HepG2 (cell line): ENCODE measurements at regions not wholly inside any gene's neighbourhood (a gene's known extent, or its start where the extent isn't known, plus 50 kb on each side); places are given as distances from the start of the nearest gene placed in this dataset.

Experiments used
- ATAC-seq: fragments of 200-7000 bp; cut with Tn5 transposase; 3 replicates; pipeline ENCODE4 v1.9.1; 2020; ENCODE audit warnings: mild to moderate bottlenecking, moderate library complexity
- BruUV-seq: library from RNA; stranded (reverse); fragments of 400-500 nt; replicated peaks from 2 replicates; lab custom pipeline; 2021; lab: Mats Ljungman, UMichigan
- CTCF ChIA-PET: fragments of 300-600 bp; formaldehyde crosslinking; extraction: SDS; loops from one replicate; lab custom pipeline; 2021; ENCODE audit warnings: low total read pairs, inconsistent platforms, low intra/inter-chr PET ratio; lab: Yijun Ruan, JAX
- POLR2A ChIA-PET: fragments of 350-600 bp; sonication (Branson Sonifier 250); formaldehyde crosslinking; loops from one replicate; lab custom pipeline; 2020; ENCODE audit warnings: antibody characterized with exemption, inconsistent platforms; lab: Yijun Ruan, JAX
- DNase-seq: peaks from one replicate; pipeline ENCODE4 v3.0.0-alpha.2; 2015; ENCODE audit warnings: low spot score
- FAIRE-seq: peaks from 3 replicates; lab custom pipeline; 2011; peaks lifted over from hg19 to GRCh38; lab: Jason Lieb, UNC
- H2AFZ ChIP-seq: one replicate; pipeline ENCODE4 v1.6.1; 2011; ENCODE audit warnings: low read length, inconsistent platforms
- H3K27ac ChIP-seq: fragments of 300-600 bp; 3 replicates; pipeline ENCODE4 v1.8.0; 2011; ENCODE audit warnings: mixed run types, mild to moderate bottlenecking, mixed read lengths, low read length, inconsistent platforms; ENCODE audit not compliant: insufficient read depth; ENCODE audit errors: extremely low read length
- H3K27me3 ChIP-seq, 2 experiments: fragments of 200-600 bp in 1 of 2; 2 replicates in 1 of 2; 3 replicates in 1 of 2; pipeline versions ENCODE4 v1.6.0 to v1.8.0; 2011; ENCODE audit warnings: low read length in 2 of 2, mild to moderate bottlenecking in 2 of 2, moderate library complexity in 2 of 2, inconsistent platforms in 1 of 2; ENCODE audit not compliant: insufficient read depth in 2 of 2, control insufficient read depth in 1 of 2
- H3K36me3 ChIP-seq, 2 experiments: fragments of 200-600 bp in 1 of 2; replicated peaks in 1 of 2; 2 replicates in 1 of 2; 3 replicates in 1 of 2; pipeline versions ENCODE4 v1.5.1 to v1.8.0; 2011; ENCODE audit warnings: low read length in 2 of 2, inconsistent platforms in 1 of 2; ENCODE audit not compliant: insufficient read depth in 2 of 2, control insufficient read depth in 1 of 2
- H3K4me1 ChIP-seq: 2 replicates; pipeline ENCODE4 v1.5.1; 2012; ENCODE audit warnings: low read length, inconsistent platforms; ENCODE audit not compliant: insufficient read depth
- H3K4me2 ChIP-seq: 2 replicates; pipeline ENCODE4 v1.6.0; 2011; ENCODE audit warnings: low read depth, low read length, inconsistent platforms
- H3K4me3 ChIP-seq, 3 experiments: fragments of 200-600 bp in 1 of 3; sonication (generic), shearing (Covaris generic) in 1 of 3; replicated peaks in 1 of 3; 2 replicates each; pipeline ENCODE4 v1.5.1; 2011 to 2016; ENCODE audit warnings: low read length in 3 of 3, inconsistent platforms in 2 of 3, low read depth in 2 of 3, mild to moderate bottlenecking in 2 of 3, control low read depth in 1 of 3, mixed read lengths in 1 of 3; ENCODE audit not compliant: insufficient read depth in 1 of 3
- H3K79me2 ChIP-seq: one replicate; pipeline ENCODE4 v1.6.1; 2011; ENCODE audit warnings: low read length, inconsistent platforms; ENCODE audit not compliant: insufficient read depth
- H3K9ac ChIP-seq: 2 replicates; pipeline ENCODE4 v1.6.0; 2011; ENCODE audit warnings: mild to moderate bottlenecking, low read depth, low read length, inconsistent platforms; ENCODE audit not compliant: insufficient read depth
- H3K9me3 ChIP-seq: 2 replicates; pipeline ENCODE4 v1.5.1; 2012; ENCODE audit warnings: mild to moderate bottlenecking, low read length
- H4K20me1 ChIP-seq: 2 replicates; pipeline ENCODE4 v1.6.0; 2011; ENCODE audit warnings: inconsistent platforms, mild to moderate bottlenecking, low read length, moderate library complexity; ENCODE audit not compliant: insufficient read depth
- GLMP ChIP-seq: sonication (generic); formaldehyde crosslinking; IDR thresholded peaks from 2 replicates; pipeline ENCODE4 v1.9.0; 2021; ENCODE audit warnings: missing genetic modification reagents, mild to moderate bottlenecking, borderline replicate concordance
- HMG20A ChIP-seq: IDR thresholded peaks from 2 replicates; pipeline ENCODE4 v1.6.1; 2016; ENCODE audit warnings: borderline replicate concordance
- IKZF1 ChIP-seq: fragments of 450-650 bp; IDR thresholded peaks from 2 replicates; pipeline ENCODE4 v1.7.1; 2016
- LRRFIP1 ChIP-seq: sonication (generic); formaldehyde crosslinking; conservative IDR thresholded peaks from 2 replicates; pipeline ENCODE4 v1.4.0; 2020; ENCODE audit warnings: missing genetic modification reagents
- PRPF4 ChIP-seq: fragments of 200-400 bp; formaldehyde crosslinking; IDR thresholded peaks from 2 replicates; pipeline ENCODE4 v1.6.1; 2016; ENCODE audit warnings: low read length, low read depth; ENCODE audit not compliant: poor library complexity, severe bottlenecking
- TFE3 ChIP-seq: IDR thresholded peaks from 2 replicates; pipeline ENCODE4 v1.6.1; 2016
- USF2 ChIP-seq, 2 experiments: sonication (generic) in 1 of 2; formaldehyde crosslinking in 1 of 2; IDR thresholded peaks; 2 replicates each; pipeline versions ENCODE4 v1.5.1 to v1.6.1; 2011 to 2020; ENCODE audit warnings: borderline replicate concordance in 1 of 2, low read depth in 1 of 2, low read length in 1 of 2, mild to moderate bottlenecking in 1 of 2, missing genetic modification reagents in 1 of 2, moderate library complexity in 1 of 2
- ZC3H4 ChIP-seq: sonication (generic); formaldehyde crosslinking; IDR thresholded peaks from 2 replicates; pipeline ENCODE4 v1.4.0; 2020; ENCODE audit warnings: missing genetic modification reagents, borderline replicate concordance
- ZNF768 ChIP-seq: sonication (generic); formaldehyde crosslinking; IDR thresholded peaks from 2 replicates; pipeline ENCODE4 v1.4.0; 2020; ENCODE audit warnings: missing genetic modification reagents
- in situ Hi-C: cut with HindIII; loops from 2 replicates; pipeline ENCODE4 v1.10.0; 2017; ENCODE audit warnings: low pct_unique_long_range_greater_than_20kb; ENCODE audit not compliant: extremely low pct_ligation_motif_present
- intact Hi-C: fragments of 100-400 bp; cut with micrococcal nuclease; formaldehyde crosslinking; loops from one replicate; pipeline ENCODE4 v1.10.0; 2022; ENCODE audit not compliant: unreplicated experiment

GRCh38 chr4:4704267-4704666 lies 155.2 kb upstream of the MSX1 start (continued):
- TF ChIP-seq USF2 (IDR thresholded peaks at IDR 0.05; ENCODE audit: low read depth, low read length): no peak
- TF ChIP-seq USF2 (CRISPR knock-in tag; IDR thresholded peaks at IDR 0.05; ENCODE audit: borderline replicate concordance): no peak
- TF ChIP-seq ZC3H4 (CRISPR knock-in tag): no peak
- no peak for TF ChIP-seq IKZF1
- TF ChIP-seq HMG20A (CRISPR knock-in tag): no peak
- TF ChIP-seq LRRFIP1 (CRISPR knock-in tag): no peak

- Histone ChIP-seq H3K27me3 (no peaks in the 10 kb centered on the region), H3K27ac (no peak overlapping the region), H3K79me2 (no peaks in the 10 kb centered on the region), H3K4me3 (no peak overlapping the region), H3K4me1 (peaks cover 36% of the 10 kb centered on the region), H4K20me1 (no peaks in the 10 kb centered on the region), H3K4me2 (no peak overlapping the region), H2AFZ (no peak overlapping the region)
- no peak for DNase-seq
- POLR2A ChIA-PET: no interaction called here
- in situ Hi-C loops: no loop called here
- CTCF ChIA-PET: no interaction called here
- TF ChIP-seq PRPF4: no peak
- no peak for TF ChIP-seq TFE3 (CRISPR knock-in tag)
- TF ChIP-seq GLMP (CRISPR knock-in tag): no peak
- no peak for TF ChIP-seq ZNF768 (CRISPR knock-in tag)
- TF ChIP-seq, all 625 proteins: peak for 0
- ATAC-seq: no peak
- Histone ChIP-seq H3K36me3 (no peaks in the 10 kb centered on the region), H3K9me3 (no peaks in the 10 kb centered on the region), H3K9ac (no peak overlapping the region)
- BruUV-seq: no TSS peak
- intact Hi-C loops: no loop called here
- FAIRE-seq: no peak
These were observed 155.7 kb upstream of the STX18 start for GRCh38 chr4:4697584-4697983.
